Trophoblast cell (in vitro differentiated cells and primary cell): ENCODE measurements at regions not wholly inside any gene's neighbourhood (a gene's known extent, or its start where the extent isn't known, plus 50 kb on each side); places are given as distances from the start of the nearest gene placed in this dataset.
A peak's percentile ranks its signal among the peaks of the same experiment; 100 is the strongest.

Experiments used
- DNase-seq, 2 donors: peaks; one replicate each; pipeline ENCODE4 v3.0.0-alpha.2; 2016
- H2AFZ ChIP-seq: 2 replicates; pipeline ENCODE4 v1.6.1; 2013; ENCODE audit warnings: low read length, moderate library complexity, mild to moderate bottlenecking; ENCODE audit not compliant: insufficient read depth, poor library complexity
- H2AK5ac ChIP-seq: 2 replicates; pipeline ENCODE4 v1.6.1; 2013; ENCODE audit warnings: mild to moderate bottlenecking, low read length
- H2BK120ac ChIP-seq: 2 replicates; pipeline ENCODE4 v1.6.1; 2013; ENCODE audit warnings: low read length, mild to moderate bottlenecking, moderate library complexity; ENCODE audit not compliant: insufficient read depth, poor library complexity
- H2BK12ac ChIP-seq: 2 replicates; pipeline ENCODE4 v1.6.1; 2013; ENCODE audit warnings: mild to moderate bottlenecking, low read length, moderate library complexity
- H2BK5ac ChIP-seq: 2 replicates; pipeline ENCODE4 v1.6.1; 2013; ENCODE audit warnings: low read length, low read depth, moderate library complexity, mild to moderate bottlenecking; ENCODE audit not compliant: poor library complexity
- H3K14ac ChIP-seq: 2 replicates; pipeline ENCODE4 v1.6.1; 2013; ENCODE audit warnings: mild to moderate bottlenecking, low read length
- H3K18ac ChIP-seq: 2 replicates; pipeline ENCODE4 v1.6.1; 2013; ENCODE audit warnings: mild to moderate bottlenecking, low read length
- H3K23ac ChIP-seq: 2 replicates; pipeline ENCODE4 v1.6.1; 2013; ENCODE audit warnings: low read length
- H3K27ac ChIP-seq: 2 replicates; pipeline ENCODE4 v1.5.1; 2013; ENCODE audit warnings: low read depth, mild to moderate bottlenecking, inconsistent platforms, low read length, moderate library complexity
- H3K27me3 ChIP-seq: 2 replicates; pipeline ENCODE4 v1.6.1; 2013; ENCODE audit warnings: inconsistent platforms, mild to moderate bottlenecking, low read length, moderate library complexity; ENCODE audit not compliant: insufficient read depth
- H3K36me3 ChIP-seq, 2 experiments: 1 replicate in 1 of 2; 2 replicates in 1 of 2; pipeline ENCODE4 v1.6.1; 2013; ENCODE audit warnings: low read length in 2 of 2, mild to moderate bottlenecking in 2 of 2, moderate library complexity in 1 of 2; ENCODE audit not compliant: insufficient read depth in 2 of 2, control insufficient read depth in 1 of 2
- H3K4ac ChIP-seq: 2 replicates; pipeline ENCODE4 v1.6.1; 2013; ENCODE audit warnings: low read depth, mild to moderate bottlenecking, low read length, moderate library complexity
- H3K4me1 ChIP-seq, 2 experiments: 1 replicate in 1 of 2; 2 replicates in 1 of 2; pipeline ENCODE4 v1.6.1; 2013; ENCODE audit warnings: low read length in 2 of 2, mild to moderate bottlenecking in 2 of 2, moderate library complexity in 1 of 2; ENCODE audit not compliant: insufficient read depth in 2 of 2, control insufficient read depth in 1 of 2
- H3K4me2 ChIP-seq: 2 replicates; pipeline ENCODE4 v1.6.1; 2013; ENCODE audit warnings: inconsistent platforms, mild to moderate bottlenecking, low read length, moderate library complexity
- H3K4me3 ChIP-seq: 2 replicates; pipeline ENCODE4 v1.5.1; 2013; ENCODE audit warnings: mild to moderate bottlenecking, low read depth, low read length, inconsistent platforms
- H3K79me1 ChIP-seq: one replicate; pipeline ENCODE4 v1.6.1; 2013; ENCODE audit warnings: low read length
- H3K79me2 ChIP-seq: 2 replicates; pipeline ENCODE4 v1.6.1; 2013; ENCODE audit warnings: low read length, mild to moderate bottlenecking; ENCODE audit not compliant: control insufficient read depth, insufficient read depth, poor library complexity
- H3K9ac ChIP-seq: 2 replicates; pipeline ENCODE4 v1.6.1; 2013; ENCODE audit warnings: mild to moderate bottlenecking, low read length
- H3K9me3 ChIP-seq: 2 replicates; pipeline ENCODE4 v1.6.1; 2013; ENCODE audit warnings: low read depth, mild to moderate bottlenecking, control low read depth, inconsistent platforms, low read length; ENCODE audit not compliant: insufficient read depth
- H4K12ac ChIP-seq: 2 replicates; pipeline ENCODE4 v1.6.1; 2013; ENCODE audit warnings: low read depth, mild to moderate bottlenecking, low read length, moderate library complexity
- H4K8ac ChIP-seq: 2 replicates; pipeline ENCODE4 v1.6.1; 2013; ENCODE audit warnings: low read depth, mild to moderate bottlenecking, low read length, moderate library complexity
- H4K91ac ChIP-seq: one replicate; pipeline ENCODE4 v1.6.1; 2013; ENCODE audit warnings: low read depth, mild to moderate bottlenecking, low read length, moderate library complexity
- WGBS: extraction: QIAGEN DNeasy Blood & Tissue Kit; methylation state at CpG from one replicate; pipeline ENCODE4 v1.1.7; 2013; ENCODE audit warnings: missing lambda C conversion rate; ENCODE audit not compliant: insufficient read length, insufficient coverage; ENCODE audit errors: extremely low coverage; 5-methylcytosine and 5-hydroxymethylcytosine counted together

- Histone ChIP-seq H3K4me1 (peaks cover 0 to 9% of the 10 kb centered on the region in 2 experiments), H3K79me2 (no peaks in the 10 kb centered on the region), H3K18ac (no peak overlapping the region), H2AFZ (peak overlapping the region; percentile 17), H2BK5ac (peak overlapping the region; percentile 27), H3K4me2 (no peak overlapping the region), H2AK5ac (no peak overlapping the region), H2BK120ac (peak overlapping the region; percentile 10), H2BK12ac (peak overlapping the region; percentile 15), H3K27me3 (no peaks in the 10 kb centered on the region), H4K91ac (peak overlapping the region; percentile 32), H3K23ac (no peak overlapping the region), H3K79me1 (peaks cover 6% of the 10 kb centered on the region), H3K36me3 (no peaks in the 10 kb centered on the region), H3K4ac (no peak overlapping the region), H3K4me3 (no peak overlapping the region), H3K9ac (no peak overlapping the region), H4K12ac (no peak overlapping the region), H3K14ac (no peak overlapping the region), H3K9me3 (no peaks in the 10 kb centered on the region), H4K8ac (peak overlapping the region; percentile 26), H3K27ac (peak overlapping the region; percentile 78)
- no CpG with 5 or more reads among the region's 9 CpGs for WGBS
- DNase-seq: peak; percentile 2 to 48
Measured at GRCh38 chr16:65318138-65318537, 196.3 kb upstream of the CDH11 start.

DNA sequence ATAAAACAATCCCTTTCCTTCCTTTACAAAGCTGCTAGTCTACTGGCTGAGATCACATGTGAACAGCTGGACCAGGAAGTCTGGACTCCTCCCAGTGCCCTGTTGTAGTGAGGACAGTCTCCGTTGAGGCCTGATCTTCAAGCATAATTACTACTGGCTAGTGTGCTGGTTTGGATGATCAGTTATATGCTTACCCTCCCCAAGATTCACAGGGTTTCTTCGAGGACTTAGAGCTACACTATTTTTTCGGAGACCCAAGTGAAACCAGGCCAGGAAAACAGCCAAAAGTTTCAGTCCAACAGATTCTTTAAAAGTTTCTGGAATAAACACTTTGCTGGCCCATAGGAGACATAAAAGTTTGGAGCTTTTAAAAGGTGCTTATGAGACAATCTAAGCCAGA is 194.9 kb upstream of the CDH11 start:
- H3K27me3 ChIP-seq: no peaks in the 10 kb centered on the region
- H3K9ac ChIP-seq: no peak overlapping the region
- no peak overlapping the region for H4K91ac ChIP-seq
- no peak overlapping the region for H2AFZ ChIP-seq
- H3K4ac ChIP-seq: no peak overlapping the region
- H3K14ac ChIP-seq: peak overlapping the region; percentile 2
- H2BK12ac ChIP-seq: no peak overlapping the region
- H4K12ac ChIP-seq: no peak overlapping the region
- H3K79me2 ChIP-seq: no peaks in the 10 kb centered on the region
- no peak overlapping the region for H3K4me3 ChIP-seq
- H2AK5ac ChIP-seq: no peak overlapping the region
- no peak overlapping the region for H3K27ac ChIP-seq
- H3K9me3 ChIP-seq: no peaks in the 10 kb centered on the region
- H3K36me3 ChIP-seq: no peaks in the 10 kb centered on the region
- no peak overlapping the region for H3K4me2 ChIP-seq
- H3K23ac ChIP-seq: no peak overlapping the region
- H3K4me1 ChIP-seq: peaks cover 0 to 9% of the 10 kb centered on the region in 2 experiments
- WGBS: no CpG with 5 or more reads among the region's 3 CpGs
- H4K8ac ChIP-seq: no peak overlapping the region
- peaks cover 6% of the 10 kb centered on the region for H3K79me1 ChIP-seq
- no peak for DNase-seq
- H2BK120ac ChIP-seq: no peak overlapping the region
- H2BK5ac ChIP-seq: no peak overlapping the region
- no peak overlapping the region for H3K18ac ChIP-seq

- WGBS: no CpG with 5 or more reads among the region's 7 CpGs
- no peaks in the 10 kb centered on the region for H3K9me3 ChIP-seq
- no peak overlapping the region for H3K4me2 ChIP-seq
- peak overlapping the region; percentile 35 for H2BK120ac ChIP-seq
- H3K27me3 ChIP-seq: no peaks in the 10 kb centered on the region
- H3K4ac ChIP-seq: no peak overlapping the region
- H3K14ac ChIP-seq: no peak overlapping the region
- H3K36me3 ChIP-seq: no peaks in the 10 kb centered on the region
- no peak overlapping the region for H3K23ac ChIP-seq
- H3K9ac ChIP-seq: no peak overlapping the region
- H3K27ac ChIP-seq: no peak overlapping the region
- H3K18ac ChIP-seq: no peak overlapping the region
- no peak overlapping the region for H2AK5ac ChIP-seq
- H4K8ac ChIP-seq: no peak overlapping the region
- no peak overlapping the region for H3K4me3 ChIP-seq
- no peak overlapping the region for H2AFZ ChIP-seq
- H3K79me2 ChIP-seq: no peaks in the 10 kb centered on the region
- no peak overlapping the region for H2BK12ac ChIP-seq
- H4K12ac ChIP-seq: no peak overlapping the region
- H3K79me1 ChIP-seq: peaks cover 6% of the 10 kb centered on the region
- H2BK5ac ChIP-seq: no peak overlapping the region
- H4K91ac ChIP-seq: peak overlapping the region; percentile 74
- DNase-seq: no peak
- peaks cover 0 to 9% of the 10 kb centered on the region in 2 experiments for H3K4me1 ChIP-seq
Measured at GRCh38 chr16:65315081-65315780, 193.4 kb upstream of the CDH11 start.

- no peak overlapping the region for H3K27ac ChIP-seq
- no peaks in the 10 kb centered on the region for H3K9me3 ChIP-seq
- H3K27me3 ChIP-seq: no peaks in the 10 kb centered on the region
- H4K12ac ChIP-seq: no peak overlapping the region
- no peak overlapping the region for H2BK12ac ChIP-seq
- H3K14ac ChIP-seq: no peak overlapping the region
- no peak overlapping the region for H4K91ac ChIP-seq
- H3K18ac ChIP-seq: no peak overlapping the region
- H2BK120ac ChIP-seq: no peak overlapping the region
- no CpG with 5 or more reads among the region's 2 CpGs for WGBS
- no peak overlapping the region for H3K4me2 ChIP-seq
- H2AFZ ChIP-seq: no peak overlapping the region
- H3K9ac ChIP-seq: no peak overlapping the region
- H2BK5ac ChIP-seq: no peak overlapping the region
- H2AK5ac ChIP-seq: no peak overlapping the region
- no peaks in the 10 kb centered on the region for H3K79me2 ChIP-seq
- H4K8ac ChIP-seq: no peak overlapping the region
- peaks cover 0 to 9% of the 10 kb centered on the region in 2 experiments for H3K4me1 ChIP-seq
- peaks cover 6% of the 10 kb centered on the region for H3K79me1 ChIP-seq
- no peak overlapping the region for H3K4me3 ChIP-seq
- no peak overlapping the region for H3K4ac ChIP-seq
- peak in 1 of 2 donors; percentile 32 for DNase-seq
- H3K23ac ChIP-seq: no peak overlapping the region
- H3K36me3 ChIP-seq: no peaks in the 10 kb centered on the region
Measured at GRCh38 chr16:65314627-65315008, 192.8 kb upstream of the CDH11 start.
